Stimulated activated CD4-positive, alpha-beta T cell treated with anti-CD3 and anti-CD28 coated beads, Interleukin-4, amount 100 ng/mL, for 24 hours (primary cell): ENCODE measurements at regions not wholly inside any gene's neighbourhood (a gene's known extent, or its start where the extent isn't known, plus 50 kb on each side); places are given as distances from the start of the nearest gene placed in this dataset.

Experiments used
- DNase-seq: peaks from one replicate; pipeline ENCODE4 v3.0.0-alpha.2; 2020

DNA sequence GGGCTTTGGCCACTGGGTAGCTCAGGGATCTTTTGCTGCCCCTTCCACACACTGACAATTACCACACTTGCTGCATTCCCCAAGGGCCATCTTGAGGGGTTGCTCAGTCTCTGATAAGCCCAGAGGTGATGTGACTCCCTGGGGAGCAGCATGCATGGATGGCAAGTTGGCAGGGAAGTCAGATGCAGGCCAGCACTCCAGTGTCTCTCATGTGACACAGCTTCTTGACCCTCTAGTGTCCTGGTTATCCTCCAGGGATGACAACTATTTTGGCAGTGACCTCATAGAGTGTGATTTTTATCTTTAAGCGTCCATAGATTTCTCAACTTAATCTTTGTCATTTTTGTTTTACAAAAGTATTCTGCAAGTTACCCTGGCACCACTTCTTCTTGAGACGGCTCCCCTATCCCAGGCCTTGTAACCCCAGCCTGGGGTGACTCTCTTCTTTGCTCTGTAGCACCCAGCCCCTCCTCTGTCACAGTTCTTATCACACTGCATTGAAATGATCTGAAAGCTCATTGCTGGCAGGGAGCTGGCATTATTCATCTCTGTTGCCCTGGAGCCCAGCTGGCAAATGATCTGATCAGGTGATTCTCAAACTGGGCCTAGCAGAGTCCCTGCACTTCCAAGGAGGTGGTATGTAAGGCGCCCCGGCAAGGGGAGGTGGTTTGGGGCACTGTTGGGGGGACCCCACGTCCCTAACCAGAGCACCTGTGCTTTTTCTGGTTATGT lies 72.6 kb downstream of the TENT5C start:
- DNase-seq: no peak

DNA sequence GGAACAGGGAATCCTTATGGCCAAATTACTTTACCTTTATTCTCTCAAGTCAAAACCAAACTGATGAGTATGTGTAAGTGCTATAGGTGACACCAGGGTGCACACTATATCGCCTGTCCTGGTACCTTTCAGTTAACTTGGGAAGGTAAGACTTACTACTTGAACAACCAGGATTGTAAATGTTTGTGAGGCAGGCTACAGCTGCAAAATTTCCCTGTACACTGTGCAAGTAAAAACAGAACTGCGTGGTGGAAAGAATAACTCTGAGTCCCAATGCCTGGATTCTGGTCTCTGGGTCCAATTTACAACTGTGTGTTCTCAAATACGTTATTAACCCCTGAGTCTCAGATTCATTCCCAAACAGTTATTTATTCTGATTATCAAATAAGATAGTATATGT lies 73.5 kb downstream of the TENT5C start:
- no peak for DNase-seq

DNA sequence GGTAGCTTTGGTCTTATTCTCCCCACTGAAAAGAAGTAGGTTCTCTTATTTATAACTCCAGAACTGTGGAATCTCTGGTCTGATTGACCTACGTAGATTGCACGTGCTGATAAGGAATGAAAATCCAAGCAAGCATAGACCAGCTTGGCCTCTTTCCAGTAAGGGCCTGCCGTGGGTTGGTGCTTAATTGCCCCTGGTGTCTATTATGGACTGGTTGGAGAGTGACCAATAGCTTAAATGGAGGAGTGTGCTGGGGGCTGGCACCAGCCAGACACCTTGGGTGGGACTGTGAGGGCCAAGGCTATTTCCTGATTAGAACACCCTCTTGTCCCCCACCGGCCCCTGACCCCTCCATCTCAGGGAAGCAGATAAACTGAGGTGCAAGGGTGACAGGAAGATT lies 74.0 kb downstream of the TENT5C start:
- no peak for DNase-seq

DNA sequence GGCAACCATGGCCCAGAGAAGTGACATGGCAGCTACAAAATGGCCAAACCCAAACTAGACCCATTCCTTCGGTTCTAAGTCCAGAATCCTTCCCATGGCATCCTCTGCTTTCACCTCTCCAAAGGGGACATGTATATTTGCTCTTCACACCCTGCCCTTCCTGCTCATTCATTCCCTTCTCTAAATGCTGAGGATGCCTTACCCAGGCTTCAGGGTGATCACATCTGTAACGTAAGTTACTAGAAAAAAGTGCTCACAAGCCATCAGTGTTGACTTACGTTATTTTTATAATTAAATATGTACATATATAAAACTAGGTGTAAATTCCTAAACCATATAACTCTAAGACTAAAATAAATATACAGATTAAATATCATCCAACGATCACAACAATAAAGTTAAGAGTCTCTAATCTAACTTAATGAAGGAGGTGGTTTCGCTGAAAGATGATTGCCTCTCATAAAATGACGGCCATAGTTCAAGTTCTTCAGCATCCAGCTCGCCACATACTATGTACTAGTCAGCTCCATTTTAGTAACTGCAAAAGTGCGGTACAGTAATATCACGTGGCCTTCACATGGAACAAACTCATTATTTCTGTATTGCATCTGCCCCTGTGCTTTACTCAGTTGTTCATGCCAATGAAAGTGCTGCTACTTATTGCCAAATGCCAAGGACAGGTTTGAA lies 74.6 kb downstream of the TENT5C start:
- DNase-seq: no peak

DNA sequence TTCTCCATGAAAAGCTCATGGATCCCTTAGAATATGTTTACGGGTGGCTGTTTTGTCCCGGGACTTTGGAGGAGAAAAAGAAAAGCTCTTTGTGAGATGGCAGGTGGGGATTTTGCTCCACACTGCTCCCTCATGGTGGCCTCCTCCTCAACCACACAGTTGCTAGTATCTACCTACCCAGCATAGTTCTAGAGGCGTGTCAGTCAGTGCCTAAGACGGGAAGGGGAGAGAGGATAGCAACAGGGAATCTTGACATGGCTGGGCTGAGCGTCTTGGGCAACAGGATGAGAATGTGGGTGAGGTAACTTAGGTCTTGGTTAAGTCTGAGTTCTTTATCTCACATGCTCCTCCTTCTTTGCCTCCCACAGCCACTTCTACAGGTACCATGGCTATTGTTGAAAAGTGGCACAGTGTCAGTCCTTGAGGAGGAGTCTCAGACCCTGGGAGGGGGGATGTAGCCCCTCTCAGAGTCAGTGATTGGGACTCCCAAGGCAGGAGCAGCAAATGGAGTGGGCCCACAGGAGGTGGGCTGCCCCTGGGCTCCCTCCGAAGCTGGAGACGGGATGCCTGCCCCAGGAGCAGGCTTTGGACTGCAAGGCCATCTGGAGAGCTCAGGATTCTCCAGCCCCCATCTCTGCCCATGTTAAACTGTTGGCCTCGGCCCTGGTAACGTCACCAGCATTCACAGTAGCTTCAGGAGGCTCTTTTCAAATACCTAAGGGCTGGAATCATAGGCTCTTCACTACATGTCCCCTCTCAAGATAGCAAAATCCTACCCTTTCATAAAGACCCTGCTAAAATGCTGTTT lies 75.4 kb downstream of the TENT5C start:
- DNase-seq: no peak

DNA sequence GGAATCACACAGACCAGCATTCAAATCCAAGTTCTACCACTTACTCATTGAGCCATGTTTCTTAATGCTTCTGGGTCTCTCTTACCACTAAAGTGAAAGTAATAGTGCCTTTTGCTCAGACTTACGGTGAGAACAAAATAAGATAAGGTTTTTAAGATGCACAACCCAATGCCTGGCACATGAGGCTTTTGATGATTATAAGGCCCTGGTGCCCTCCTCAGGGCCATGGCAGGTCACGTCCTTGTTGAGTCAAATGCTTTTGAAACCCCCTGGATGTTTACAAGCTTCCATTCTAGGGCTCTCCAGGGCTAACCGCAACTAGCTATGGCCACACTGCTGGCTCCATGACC lies 76.0 kb downstream of the TENT5C start:
- DNase-seq: no peak

DNA sequence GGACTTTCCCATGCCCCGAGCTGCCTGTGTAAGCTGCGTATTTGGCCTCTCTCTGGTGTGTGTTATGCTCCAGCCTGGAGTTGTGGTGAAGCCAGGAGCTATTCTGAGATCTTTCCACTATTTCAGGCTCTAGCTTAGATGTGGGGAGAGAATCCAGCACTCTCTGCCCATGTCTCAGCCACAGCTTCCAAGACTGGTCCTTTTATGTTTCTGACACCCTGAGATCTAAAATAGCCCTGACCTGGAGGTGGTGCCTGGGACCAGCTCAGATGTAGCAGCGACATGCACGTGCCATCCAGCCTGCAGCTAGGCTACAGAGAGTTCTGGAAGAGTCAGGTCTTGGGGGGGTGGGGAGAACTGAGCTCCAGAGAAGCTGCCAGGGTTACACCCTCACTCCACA lies 76.5 kb downstream of the TENT5C start:
- DNase-seq: no peak

DNA sequence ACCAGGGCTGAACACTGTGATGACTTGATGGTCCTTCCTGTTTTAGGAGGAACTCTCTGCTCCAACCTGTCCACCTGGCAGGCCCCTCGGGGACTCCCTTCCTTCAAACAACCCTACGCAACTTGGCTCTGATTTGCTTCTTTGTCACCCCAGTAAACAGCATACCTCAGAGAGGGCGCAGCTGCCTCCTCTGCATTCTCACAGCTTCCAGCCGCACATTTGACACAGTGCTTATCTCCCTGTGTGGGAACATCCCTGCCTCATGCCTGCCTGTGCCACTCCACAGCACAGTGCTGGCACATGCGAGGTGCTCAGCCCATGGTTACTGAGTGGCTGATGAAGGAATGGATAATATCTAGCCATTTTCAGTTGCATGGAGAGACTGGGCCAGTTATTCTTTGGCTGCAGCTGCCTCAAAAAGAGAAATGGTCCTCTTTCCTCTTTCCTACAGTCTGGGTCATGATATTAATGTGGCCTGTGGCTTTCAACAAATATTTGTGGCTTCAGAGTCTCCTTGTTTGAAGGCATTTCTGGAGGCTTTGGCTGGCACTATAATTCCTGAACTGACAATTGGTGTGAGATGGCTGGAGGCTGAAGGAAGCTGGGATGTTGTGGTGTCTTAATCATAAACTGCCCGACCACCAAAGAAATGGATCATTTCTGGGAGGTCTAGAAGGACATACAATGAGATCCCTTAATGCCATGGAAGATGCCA lies 77.9 kb downstream of the TENT5C start:
- no peak for DNase-seq

DNA sequence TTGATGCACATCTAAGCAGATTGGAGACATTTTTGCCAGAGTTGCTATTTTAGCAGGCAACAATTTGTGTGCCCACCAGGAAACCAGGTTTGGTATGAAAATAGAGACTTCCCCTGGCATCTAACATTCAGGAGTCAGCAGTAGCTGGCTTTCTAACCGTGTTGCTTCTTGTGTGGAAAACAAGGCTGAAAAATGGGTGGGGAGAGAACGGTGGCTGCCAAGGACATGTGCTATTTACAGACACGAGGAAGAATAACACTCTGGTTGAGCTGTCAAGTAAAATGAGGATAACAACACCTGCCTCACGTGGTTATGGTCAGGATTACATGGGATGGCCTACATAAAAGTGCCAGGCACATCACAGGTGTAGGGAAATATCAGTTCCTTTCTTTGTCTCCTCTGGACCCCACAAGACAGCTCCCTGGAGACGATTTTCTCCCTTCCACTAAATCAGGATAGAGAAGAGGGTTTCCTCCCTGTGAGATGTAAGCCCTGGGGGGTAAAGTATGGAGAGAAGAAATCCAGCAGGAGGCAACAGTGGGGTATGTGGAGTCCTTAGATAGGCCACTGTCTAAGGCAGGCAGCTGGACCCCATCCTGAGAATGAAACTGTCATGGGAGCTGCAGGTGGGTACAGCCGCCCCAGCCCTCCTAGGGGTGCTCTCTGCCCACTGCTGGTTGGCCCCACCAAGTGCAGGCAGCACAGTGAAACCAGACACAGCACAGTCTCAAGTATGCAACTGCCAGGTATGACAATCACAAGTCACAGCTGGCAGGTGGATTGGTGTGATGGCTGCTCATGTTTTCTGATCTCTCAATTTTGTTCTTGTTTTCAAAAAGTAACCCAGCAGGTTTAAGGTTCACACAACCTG lies 80.3 kb downstream of the TENT5C start:
- DNase-seq: no peak

DNA sequence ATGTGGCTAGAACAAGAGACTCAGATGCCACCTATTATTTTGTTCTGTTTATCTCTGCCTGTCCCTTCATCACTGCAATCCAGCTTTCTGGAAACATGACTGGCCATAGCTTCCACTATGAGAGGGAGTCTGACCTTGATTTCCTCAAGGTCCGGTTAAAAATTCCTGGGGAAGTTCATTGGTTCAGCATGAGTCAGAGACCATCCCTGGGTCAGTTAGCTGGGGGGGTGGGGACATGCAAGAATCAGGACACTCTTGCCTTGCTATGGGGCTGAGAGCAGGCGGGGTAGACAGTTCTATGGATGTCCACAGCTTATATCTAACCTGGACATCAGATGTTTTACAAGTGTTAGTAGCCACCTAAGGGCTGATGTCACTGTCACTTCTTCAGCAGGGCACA lies 81.1 kb downstream of the TENT5C start:
- no peak for DNase-seq

DNA sequence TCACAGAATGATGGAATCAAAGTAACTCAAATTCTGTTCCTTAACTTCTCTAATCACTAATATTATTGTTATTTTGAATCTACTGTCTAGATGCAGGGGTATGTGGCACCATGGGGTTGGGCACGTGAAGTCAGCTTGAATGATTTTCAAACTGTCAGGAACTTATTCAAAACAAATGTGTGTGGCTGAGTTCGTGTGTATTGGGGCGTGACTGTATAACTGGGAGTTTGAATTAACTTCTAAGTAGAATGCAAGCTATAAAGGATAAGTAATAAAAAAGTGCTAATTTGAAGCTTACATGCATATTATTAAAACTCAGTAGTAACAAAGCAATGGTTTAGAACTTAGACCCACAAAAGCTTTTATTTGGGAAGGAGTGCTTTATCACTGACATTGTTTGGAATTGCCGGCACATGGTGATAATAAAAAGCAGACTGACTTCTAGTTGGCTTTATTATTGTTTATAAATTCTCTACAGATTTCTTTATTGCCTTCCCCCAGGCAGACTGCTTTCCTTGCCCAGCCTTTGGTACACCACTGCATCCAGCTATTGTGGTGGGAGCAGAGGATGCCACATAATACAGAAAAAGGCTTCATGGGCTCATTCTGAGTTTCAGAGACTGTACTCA lies 84.3 kb downstream of the TENT5C start:
- no peak for DNase-seq

DNA sequence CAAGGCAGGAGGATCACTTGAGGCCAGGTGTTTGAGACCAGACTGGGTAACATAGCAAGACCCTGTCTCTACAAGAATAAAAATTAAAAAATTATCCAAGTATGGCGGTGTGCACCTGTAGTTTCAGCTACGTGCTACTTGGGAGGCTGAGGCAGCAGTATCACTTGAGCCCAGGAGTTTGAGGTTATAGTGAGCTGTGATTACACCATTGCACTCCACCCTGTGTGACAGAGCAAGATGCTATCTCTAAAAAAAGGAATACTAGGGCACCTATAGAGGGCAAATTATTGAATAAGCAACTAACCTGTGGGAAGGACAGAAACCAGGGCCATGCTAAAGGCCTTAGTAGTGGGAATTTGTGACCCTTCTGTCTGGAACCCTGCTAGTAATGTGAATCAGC lies 86.1 kb downstream of the TENT5C start:
- no peak for DNase-seq

DNA sequence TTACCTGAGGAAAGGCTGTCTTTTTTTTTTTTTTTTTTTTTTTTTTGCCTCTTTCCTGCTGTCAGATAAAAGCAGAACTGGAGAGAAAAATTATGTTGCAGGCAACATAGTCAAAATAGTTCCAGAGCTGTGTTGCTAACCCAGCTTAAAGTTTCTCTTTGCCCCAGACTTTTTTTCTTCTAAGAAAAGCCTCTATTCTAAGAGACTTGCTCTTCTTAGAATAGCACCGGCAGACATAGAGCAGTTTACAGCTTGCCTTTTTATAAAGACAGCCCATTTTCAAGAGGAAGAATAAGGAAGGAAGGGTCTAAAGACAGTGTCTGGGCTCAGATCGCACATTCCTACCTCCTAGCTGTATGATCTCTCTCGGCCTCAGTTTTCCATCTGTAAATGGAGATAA lies 88.7 kb downstream of the TENT5C start:
- DNase-seq: no peak

DNA sequence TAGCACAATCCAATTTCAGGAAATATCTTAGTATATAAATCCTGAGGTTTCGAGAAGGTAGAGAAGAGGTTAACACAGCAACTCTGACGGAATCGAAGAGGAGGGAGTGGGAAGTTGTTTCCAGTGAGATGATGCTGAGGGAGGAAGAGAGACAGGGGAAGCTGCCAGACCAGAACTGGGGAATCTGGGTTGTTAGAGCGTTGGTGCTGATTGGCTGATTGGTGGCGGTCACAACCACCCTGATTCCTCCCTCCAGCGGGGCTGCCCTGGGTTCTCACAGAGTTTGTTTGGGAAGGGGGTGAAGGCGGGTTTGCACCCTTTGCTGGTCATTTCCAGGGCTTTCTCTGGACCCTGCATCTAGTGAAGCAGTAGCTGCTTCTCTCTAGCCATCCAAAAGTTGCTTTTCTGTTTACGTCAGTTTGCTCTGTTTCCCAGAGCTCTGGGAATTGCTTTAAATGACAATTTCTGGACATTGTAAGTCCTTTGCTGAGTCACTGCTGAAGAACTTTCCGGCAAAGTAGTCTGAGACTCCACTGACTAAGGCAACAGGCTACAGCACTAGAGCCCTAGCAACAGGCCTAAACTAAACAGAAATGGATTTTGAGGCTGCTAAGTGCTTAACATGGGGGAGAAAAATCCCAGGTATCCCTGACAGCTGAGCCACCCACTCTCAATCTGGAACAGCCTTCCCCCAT lies 90.1 kb downstream of the TENT5C start:
- no peak for DNase-seq

DNA sequence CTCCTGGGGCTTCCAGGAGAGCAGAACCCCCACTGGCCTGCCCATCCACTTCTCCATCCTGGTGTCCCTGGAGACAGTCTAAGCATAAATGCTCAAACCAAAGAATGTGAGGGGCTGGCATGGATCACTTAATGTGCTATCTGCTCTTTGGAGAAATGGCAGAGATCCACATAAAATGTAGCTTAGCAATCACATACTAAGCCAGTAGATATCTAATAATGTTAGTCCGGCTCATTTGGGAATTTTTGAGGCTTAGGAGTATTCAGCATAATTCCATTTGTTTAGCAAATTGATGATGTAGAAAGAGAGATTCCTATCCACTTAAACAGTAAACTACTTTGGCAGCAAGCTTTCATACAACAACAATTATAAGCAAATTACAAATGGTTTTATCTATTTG lies 90.7 kb downstream of the TENT5C start:
- no peak for DNase-seq

DNA sequence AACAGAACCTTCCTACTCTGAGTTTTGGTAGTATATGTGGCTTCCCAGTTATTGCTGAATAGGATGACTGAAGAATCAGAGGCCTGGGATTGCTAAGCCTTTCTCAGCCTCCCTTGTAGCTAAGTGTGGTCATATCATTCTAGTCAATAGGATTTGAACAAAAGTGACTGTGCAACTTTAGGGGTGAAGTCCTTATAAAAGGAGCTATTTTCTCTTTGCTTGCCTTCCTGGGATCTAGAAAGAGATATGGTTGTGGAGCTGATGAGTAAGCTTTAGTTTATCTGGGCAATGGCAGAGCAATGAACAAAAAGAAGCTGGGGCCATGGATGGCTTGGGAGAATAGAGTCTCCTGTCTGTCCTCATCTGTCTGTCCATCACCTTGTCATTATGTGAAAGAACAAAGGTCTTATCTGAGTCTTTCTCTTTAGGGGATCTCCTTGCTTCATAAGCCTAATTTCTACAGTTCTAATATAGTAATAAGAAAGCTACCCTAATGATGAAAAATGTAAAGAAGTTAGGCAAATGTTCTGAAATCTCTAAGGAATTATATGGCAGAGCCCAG lies 91.5 kb downstream of the TENT5C start:
- DNase-seq: no peak

DNA sequence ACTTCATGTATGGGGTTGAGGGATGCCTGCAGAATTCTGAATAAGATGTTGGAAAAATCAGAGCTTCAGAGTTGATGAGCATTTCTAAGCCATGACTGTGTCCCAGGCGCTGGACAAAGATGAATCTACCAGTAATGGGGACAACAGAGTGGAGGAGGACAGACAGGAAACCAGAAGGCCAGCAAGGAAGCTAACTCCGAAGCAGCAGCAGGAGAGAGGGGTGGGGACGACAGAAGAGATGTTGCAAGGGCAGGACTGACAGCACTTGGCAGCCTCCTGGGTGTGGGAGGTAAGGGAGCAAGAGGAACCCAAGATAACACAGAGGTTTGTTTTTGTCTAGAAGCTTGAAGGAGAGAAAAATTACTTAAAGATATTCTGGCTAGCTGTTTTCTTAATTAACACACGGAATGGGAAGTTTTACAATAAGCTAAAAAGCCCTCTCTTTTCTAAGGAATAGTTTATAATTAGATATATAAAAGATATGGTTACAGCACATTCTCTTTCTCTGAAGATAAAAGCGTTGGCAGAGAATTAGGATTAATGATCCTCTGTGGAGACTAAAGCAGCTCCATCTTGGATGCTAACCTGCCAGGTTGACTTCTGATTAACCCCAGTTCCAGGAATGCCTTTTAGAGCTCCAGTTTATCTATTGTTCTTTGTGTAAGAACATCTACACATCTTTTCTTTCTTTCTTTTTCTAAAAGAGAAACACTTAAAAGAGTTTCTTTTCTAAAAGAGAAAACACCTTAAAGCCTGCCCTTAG lies 92.7 kb downstream of the TENT5C start:
- DNase-seq: no peak

DNA sequence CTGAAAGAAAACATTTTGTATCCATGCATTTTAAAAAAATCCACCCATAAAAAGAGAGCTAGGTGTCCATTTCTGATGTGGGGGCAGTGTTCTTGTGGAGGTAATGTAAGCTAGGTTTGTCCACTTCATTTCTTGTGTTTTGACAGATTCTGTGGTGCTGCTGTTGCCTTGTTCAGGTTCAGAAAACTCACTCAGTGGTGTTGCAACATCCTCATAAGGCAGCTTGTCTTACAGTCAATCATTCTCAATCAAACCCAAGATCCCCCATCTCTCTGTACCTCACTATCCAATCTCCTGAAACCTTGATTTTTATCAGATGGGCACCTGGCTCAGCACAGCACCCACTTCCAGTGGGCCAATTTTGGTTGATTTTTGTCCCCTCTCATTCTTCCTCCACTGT lies 94.1 kb downstream of the TENT5C start:
- DNase-seq: no peak

DNA sequence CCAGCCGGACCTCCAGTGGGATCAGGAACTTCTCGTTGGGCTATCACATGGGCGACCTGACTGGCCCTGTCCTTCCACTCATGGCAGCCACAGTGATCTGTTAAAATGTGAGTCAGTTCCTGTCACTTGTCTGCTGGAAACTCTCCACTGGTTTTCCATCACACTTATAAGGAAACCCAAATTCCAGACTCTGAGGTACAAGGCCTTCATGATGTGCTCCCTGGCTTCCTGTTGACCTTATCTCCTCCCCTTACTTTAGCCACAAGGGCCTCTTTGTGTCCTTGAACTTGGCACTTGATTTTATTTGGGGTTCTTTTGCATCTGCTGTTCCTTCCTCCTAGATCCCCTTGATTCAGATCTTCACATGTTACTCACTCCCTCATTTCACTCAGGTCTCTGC lies 96.8 kb downstream of the TENT5C start:
- no peak for DNase-seq

DNA sequence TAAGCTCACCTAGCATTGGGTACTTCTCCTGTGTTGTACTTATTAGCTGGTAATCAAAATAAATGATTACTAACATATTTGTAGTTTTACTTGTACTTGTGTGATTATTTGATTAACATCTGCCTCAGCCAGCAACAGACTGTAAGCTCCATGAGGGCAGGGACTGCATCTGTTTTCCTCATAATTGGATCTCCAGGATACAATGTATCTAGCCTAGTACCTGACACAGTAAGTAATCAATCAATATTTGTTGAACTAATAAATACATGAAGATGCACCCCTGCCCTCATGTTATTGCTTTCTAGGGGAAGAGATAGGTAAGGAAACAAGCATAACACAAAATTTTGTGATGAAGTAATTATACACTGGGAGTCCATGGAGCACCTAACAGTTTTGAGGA lies 101.5 kb downstream of the TENT5C start:
- DNase-seq: no peak
